ENCODE measurements at regions not wholly inside any gene's neighbourhood (a gene's known extent, or its start where the extent isn't known, plus 50 kb on each side); places are given as distances from the start of the nearest gene placed in this dataset.

DNA sequence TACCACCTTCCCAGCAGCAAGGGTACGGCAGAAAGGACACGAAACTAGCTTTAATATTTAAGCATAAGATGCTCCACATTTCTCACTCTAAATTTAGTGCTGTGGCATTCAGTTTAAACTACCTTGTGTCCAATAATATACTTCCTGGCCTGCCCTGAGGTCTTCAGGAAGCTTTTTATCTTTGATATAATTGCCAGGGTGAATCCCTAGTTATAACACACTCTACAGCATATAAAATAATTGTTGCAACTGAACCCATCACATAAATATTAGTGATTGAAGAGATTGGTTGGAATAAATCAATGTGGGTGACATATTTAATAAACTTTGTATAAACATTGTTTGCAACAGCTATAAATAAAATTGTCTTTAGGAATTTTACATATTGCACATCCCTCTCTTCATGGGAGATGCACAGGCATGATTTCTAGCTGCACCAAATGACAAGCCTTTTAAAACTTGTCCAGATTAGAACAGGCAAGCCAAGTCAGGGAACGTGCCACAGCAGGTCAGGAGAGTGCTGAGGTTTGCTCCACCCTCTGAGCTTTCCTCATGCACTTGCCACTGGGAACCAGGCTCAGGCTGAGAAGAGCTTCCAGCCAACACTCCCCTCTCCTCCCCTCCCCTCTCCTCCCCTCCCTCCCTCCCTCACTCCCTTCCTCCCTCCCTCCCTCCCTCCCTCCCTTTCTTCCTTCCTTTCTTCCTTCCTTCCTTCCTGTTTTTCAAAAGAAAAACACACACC, 623.2 kb upstream of the PKN2 start:
- TF ChIP-seq, protein P1, sequence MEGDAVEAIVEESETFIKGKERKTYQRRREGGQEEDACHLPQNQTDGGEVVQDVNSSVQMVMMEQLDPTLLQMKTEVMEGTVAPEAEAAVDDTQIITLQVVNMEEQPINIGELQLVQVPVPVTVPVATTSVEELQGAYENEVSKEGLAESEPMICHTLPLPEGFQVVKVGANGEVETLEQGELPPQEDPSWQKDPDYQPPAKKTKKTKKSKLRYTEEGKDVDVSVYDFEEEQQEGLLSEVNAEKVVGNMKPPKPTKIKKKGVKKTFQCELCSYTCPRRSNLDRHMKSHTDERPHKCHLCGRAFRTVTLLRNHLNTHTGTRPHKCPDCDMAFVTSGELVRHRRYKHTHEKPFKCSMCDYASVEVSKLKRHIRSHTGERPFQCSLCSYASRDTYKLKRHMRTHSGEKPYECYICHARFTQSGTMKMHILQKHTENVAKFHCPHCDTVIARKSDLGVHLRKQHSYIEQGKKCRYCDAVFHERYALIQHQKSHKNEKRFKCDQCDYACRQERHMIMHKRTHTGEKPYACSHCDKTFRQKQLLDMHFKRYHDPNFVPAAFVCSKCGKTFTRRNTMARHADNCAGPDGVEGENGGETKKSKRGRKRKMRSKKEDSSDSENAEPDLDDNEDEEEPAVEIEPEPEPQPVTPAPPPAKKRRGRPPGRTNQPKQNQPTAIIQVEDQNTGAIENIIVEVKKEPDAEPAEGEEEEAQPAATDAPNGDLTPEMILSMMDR (IDR thresholded peaks at IDR 0.05; ENCODE audit: insufficient read depth, low read depth, low read length) = no peak
- TF ChIP-seq EZH2 (IDR thresholded peaks at IDR 0.05; ENCODE audit: insufficient read depth, low read length) = no peak
